Embryonic facial prominence (tissue), 1 donor: ENCODE measurements at regions not wholly inside any gene's neighbourhood (a gene's known extent, or its start where the extent isn't known, plus 50 kb on each side); places are given as distances from the start of the nearest gene placed in this dataset.

ENCODE experiments used
- DNase-seq: peaks from one replicate; pipeline ENCODE4 v3.0.0-alpha.2; 2016; ENCODE audit errors: extremely low spot score

DNA sequence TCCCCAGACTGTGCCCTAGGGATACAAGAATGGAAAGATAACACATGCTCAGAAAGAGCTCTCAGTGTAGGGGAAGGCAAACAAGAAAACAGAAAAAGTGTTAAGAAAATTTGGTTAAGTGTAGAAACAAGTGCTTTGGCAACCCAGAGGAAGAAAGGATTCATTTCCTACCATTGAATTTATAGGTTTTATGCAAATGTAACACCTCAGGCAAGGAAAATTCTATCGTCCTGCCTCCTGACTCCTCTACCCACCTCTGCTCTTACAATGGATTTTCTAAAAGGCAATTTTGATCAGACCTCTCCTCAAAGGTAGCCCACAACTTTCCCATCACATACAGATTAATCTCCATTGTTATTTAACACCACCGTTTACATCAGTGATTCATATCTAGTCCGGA, 298.7 kb downstream of the RFC3 start:
- DNase-seq, result no peak

DNA sequence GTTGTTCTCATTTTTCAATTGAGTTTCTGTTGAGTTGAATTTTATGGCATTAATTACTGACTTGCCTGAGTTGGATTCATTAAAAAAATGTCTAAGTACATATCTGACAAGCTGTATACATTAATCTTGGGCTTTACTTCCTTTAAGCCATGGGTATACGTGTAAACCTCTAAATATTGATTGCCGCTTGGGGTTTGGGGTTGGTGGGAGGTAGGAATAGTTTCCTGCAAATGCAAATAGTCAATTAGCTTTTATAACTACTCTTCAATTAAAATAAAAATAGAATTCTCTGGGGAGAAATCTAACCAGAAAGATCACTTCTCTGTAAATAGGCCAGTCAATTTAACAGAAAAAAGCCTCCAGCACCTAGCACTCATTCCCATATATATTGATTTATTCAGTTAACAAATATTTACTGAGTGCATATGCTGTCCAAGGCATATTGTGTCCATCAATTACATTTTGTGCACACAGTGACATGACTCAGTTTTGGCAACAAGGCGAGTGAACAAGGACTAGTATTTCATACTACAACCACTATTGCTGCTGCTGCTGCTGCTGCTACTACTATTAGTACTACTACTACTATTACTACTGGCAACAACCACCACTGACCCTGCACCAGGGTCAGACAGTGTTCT, 306.8 kb downstream of the RFC3 start:
- no peak for DNase-seq

DNA sequence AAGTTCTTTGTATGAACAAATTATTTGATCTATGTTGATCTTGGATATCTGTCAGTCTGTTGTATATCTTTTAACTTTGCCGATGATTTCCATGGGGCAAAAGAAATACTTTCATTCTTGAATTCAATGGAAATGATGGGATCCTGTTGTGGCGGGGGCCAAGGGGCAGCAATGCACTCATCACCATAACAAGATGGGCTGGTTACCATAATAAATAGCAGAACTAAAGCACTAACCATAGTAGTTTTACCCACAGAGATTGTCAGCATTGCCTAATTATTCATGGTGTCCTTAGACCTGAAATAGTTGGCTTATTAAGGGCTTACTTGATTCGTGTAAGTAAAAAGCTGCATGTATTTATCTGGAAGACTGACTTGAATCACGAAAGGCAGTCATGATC, 309.6 kb downstream of the RFC3 start:
- no peak for DNase-seq

DNA sequence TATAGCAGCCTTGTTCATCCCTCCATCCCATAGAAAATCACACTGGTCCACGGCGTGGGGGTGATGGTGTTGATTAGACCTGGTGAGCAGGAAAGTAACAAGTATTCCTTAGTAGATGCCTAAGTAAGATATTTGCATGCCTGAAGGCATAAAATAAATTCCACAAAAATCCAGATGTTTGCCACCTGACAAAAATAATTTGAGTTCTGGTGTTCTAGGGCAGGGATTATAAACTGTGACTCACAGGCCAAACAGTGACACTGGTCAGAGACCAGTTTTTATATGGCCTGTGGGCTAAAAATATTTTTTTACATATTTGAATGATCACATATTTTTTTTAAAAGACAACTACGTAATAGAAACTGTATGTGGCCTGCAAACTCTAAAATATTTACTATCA, 310.7 kb downstream of the RFC3 start:
- no peak for DNase-seq

DNA sequence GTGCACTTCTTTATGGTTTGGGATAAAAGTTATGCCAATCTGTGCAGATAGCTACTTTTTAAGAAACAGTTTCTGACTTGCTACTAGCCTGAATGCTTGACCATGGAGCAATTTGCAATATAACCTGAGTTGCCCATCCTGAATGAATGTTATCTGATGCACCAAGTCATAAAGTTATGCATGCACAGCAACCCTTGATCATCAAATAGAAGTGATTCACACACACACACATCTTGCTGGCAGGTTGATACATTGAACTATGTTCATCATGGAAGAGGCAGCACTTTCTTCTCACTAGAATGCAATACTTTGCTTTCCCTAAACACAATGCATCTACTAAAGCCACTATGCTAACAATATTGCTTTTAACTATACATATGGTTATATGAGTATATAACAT, 311.5 kb downstream of the RFC3 start:
- no peak for DNase-seq

DNA sequence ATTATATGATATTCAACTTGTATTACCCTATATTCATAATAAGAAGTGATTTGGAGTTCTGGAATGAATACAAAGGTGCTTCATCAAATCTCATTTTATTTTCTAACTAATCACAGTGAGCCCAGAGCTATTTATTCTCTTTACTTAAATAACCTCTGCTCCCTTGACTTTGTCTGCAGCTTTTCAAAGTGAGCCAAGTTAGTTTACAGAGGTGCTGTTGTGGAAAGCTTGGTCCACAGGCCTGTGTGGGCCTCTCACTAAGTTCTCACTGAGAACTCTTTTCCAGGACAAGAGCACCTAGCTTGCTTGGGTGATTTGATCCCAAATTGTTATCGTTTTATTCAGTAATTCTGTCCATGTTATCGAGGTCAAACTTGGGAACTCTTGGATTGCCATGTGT, 319.3 kb downstream of the RFC3 start:
- no peak for DNase-seq

DNA sequence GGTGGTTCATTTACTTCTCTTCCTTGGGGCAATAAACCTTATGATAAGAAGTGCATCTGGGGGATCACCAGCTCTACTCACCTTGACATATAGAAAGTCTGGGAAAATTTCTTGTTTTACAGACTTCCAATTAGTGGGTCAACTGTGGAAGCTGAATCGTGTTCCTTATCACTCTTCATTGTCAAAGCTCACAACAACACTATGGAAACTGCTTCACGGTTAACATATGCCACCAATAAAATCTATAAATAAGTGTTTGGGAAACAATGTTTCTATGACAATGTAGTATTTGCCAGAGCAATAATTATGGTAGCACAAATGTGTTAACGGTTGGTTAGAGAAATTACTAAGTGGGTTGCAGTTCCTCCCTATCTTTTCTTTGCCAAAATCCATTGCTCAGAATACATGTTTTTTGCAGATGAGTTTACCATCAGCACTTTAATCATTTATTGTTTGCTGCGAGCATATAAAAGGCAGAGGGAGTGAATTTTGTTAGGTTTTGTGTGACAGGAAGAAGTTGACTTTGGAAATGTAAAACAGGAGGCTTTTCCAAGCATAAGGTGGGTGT, 321.8 kb downstream of the RFC3 start:
- DNase-seq, result no peak

DNA sequence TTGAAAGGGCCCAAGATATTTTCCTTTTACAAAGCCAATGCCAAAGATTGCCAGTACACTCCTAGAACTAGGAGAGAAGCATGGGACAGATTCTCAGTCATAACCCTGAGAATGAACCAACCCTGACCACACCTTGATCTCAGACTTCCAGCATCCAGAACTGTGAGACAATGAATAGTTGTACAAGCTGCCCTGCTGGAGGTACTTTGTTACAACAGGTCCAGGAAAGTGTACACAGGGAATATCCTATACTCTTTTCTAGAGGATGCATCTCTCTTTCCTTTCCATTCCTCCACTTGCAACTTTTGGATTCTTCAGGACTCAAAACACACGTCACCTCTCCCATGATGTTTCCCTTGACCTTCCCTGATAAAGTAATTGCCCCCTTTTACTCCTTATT, 325.7 kb downstream of the RFC3 start:
- no peak for DNase-seq

DNA sequence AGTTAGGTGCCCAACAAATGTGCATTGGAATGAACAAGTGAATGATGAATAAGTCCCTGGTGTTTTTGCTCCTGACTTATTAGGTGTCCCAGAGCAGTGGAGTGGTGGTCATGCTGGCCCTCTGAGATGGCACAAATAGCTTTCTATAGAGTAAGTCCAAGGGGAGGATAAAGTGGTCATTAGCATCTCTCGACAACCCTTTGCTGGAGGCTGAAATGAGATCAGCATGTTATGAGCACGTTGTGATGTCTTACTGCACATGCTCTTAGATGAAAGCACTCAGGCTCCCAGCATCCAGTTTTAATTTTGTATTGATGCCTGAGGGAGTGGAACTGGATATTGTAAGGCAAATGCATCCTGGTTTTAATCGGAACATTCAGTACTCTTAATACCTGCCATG, 326.2 kb downstream of the RFC3 start:
- DNase-seq, result no peak

DNA sequence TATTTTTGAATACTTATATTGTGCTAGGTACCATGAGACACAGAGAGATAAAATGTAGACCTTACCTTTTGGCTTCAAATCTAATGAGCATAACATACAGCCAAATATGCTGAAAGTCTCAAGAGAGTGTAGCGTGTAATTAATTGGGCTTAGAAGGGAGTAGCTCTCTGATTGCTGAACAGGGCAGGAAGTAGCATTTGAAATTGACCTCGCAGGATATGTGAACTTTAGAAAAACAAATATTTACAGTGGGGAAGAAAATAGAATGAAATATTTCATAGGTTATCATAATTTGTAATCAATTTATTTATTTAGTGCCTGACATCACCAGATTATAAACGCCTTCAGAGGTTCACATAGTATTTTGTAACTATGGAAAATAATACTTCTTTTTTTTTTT, 327.1 kb downstream of the RFC3 start:
- DNase-seq, result no peak

DNA sequence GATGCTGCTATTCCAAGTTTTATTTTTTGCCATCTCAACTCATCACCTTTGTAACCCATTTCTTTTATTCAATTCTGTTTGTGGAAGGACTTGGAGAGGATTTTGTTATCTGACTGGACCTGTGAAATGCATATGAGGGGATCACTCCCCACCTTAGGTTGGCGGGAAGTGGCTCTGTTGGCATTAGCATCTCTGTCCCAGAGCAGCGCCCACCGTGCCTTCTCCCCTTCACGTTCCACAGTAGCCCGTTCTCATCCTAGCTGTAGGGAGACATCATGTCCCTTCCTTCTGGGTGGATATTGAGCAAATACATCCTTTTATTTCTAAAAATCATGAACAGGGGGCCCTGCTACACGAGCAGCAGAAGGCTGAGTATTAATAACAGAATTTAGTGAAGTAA, 330.4 kb downstream of the RFC3 start:
- DNase-seq, result no peak

DNA sequence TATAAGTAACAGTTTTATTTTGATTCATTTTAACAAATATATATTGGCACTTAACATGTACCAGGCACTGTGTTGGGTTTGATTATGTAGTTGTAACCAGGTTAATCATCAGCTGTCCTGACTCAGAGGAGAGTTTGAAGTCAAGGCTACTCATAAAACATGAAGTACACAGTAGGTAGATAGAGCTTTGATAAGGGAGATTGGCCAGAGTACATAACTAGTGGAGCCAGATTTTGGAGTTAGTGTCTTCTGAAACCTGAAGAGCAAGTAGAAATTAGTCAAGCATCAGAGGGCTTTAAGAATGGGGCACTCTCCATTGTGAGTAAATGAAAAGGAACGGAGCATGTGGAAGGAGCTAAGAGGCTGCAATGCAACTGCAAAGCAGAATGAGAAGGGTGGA, 333.9 kb downstream of the RFC3 start:
- DNase-seq, result no peak

DNA sequence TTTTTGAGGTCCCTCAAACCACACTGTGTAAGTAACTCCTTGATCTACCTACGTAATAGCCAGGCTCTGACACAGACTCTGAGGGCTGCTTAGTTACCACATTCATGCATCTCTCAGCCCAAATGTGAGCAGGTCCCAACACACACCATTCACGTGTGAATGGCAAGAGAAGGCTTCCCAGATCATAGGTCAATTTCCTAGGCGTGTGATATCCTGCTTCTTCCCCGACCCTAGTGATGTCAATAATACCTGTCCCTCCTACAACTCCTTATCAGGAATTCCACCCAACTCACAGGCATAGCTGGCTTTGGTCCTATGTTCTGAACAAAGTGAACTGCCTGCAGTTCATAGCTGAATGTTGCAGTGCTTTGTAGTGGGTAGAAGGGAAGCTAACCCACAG, 334.5 kb downstream of the RFC3 start:
- DNase-seq, result no peak

DNA sequence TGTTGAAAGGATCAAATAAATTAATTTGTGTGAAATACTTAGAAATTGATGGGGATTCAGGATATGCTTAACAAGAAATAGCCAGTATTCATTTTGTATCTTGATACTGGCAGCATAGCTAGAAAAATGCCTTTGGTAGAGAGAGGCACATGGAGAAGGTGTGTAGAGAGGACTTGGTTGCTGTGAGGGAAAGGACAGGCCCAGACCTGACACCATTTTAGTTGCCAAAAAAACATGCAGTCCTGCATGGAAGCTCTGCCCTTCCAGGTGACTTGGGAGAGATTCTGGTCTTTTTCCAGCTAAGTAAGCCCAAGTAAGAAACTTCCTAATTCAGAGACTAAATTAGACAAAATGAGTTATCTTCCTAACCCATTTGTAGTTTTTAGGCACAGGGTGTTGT, 335.0 kb downstream of the RFC3 start:
- DNase-seq, result no peak

DNA sequence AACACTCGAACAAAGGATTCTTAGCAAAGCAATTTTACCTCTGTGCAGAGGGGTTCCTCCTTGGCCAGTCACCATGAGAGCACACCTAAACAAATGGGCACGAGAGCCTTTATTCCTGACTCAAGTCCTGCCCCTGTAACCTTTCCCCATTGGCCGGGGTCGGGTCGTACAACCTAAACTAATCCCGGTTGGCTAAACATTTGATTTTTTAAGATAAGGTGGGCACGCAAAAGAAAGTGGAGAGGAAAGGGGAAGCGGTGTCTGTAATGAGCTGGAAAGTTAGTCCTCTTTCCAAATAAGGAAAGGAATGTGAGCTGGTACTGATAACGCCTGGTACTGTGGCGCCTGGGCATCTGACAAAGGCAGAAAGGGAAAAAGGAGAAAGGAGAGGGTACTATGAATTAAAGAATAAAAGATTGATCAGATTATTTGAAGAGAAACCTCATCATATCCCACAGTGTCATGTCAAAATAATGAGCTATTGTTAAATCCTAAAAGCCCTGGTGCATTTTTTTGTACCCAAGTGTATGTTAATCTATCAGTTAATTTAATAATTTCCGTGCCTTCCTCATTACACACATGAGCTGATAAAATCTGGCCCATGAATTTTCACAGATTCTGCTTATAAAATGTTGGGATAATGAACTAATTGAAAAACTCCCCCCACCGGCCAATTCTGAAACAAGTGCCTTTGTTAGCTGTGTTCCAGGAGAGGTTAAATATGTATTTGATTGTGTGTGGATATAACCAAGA, 335.7 kb downstream of the RFC3 start:
- DNase-seq, result no peak

DNA sequence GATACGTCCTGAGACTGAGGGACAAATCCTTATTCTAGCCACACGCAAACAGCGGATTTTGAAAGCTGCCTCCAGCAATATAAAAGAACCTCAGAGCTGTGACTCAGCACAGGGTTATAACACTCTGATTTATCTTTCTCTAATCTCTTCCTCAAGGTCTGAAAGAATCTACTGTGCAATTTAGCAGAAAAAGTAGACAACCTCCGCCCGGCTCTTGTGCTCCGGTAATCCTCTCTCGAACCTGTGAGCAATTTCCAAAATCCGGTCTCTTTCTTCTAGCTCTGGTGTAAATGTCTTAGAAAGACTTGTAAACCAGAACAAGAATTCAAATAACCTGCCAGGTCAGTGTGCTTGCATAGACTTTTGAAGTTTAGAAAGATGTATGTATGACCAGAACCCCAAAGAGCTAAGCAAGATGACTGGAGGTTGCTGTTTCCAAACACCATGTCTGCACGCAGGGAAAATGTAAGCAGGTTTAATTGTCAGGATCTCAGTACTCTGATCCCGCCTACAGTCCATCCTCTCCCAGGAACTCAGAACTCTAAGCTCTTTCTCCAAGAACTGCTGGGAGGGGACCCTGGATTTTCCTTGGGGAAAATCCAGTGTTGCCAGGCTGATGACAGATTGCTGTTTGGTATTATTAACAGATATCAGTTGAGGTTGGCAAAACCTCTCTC, 338.1 kb downstream of the RFC3 start:
- DNase-seq, result no peak

DNA sequence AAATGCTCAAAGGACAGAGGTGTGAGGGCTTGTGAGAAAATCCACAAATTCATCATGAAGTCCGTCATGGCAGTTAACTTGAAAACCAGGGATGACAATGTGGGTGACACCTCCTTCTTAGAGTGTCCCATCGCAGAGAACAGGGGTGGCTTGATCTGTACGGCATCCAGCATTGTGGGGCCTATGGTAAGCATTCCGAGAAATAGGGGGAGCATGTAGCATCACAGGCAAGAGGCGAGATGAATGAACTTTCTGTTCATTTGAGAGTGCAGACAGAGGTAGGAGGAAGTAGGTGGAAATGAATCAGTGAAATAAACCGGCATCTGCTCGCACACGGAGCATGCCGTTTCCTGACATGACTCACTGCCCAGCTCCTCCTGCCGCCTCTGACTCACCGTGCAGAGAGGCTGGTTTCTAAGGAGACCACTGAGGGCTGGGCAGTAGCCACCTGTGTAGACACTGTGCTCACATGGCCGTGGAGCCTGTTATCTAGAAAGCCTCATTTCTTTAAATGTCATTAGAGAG, 339.0 kb downstream of the RFC3 start:
- DNase-seq, result no peak

DNA sequence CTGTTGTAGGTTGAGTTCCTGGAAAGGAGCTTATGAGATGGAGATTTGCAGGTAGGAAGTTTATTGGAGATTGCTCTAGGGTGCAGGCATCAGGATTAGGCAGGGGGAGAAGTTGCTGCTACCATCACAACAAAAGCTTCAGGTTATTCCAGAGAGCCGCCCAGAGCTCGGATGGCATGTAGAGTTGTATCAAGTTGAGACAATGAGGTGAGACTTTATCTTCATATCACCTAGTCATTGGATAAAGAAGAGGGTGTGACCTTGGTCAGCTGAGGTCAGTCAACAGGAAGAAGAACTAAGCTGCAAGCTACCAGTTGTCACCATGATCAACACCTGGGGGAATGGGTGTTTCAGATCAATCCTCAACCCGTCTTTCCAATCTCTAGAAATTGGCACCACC, 342.0 kb downstream of the RFC3 start:
- DNase-seq, result no peak

DNA sequence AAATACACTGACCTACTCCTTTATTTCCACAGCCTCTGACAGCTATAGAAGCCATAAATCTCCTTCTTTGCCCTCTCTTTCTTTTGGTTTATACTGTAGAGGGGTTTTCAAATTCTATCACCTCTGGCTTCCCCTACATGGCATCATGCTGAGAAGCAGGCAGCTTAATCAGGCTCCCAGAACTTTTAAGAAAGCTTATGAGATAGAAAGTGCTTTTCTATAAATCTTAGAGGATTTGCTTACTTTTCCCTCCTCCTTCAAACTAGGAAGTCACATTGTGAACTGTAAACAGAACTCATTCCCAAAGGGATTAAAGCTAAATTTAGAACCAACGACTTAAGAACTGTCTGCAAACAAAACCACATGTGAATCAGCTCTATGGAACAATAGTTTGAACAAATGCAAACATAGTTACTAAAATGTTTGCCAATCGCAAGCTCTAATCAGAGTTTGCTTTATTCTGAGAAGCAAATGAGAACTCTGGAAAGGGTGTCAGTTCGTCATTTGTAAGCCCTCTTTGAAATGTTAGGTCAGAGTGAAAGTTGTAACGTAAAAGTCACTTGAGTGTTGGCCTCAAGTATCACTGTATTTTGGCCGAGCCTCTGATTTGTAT, 344.1 kb downstream of the RFC3 start:
- peak; percentile 45 for DNase-seq

DNA sequence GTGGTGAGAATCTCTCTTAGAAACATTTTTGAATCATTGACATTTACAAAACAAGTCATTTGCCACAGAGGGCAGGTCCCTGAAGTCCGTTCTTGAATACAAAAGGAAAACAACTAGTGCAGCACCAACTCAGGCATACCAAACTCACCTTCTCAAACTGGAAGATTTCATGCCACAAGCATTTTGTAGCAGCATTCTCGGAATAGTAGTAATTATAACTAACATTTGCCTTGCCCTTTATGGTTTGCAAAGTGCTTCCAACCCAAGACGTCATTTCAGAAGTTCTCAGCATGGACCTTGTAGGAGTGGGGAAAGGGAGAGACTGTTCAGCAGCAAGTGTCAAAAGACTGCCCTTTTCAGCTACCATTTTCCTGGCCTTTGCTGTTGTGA, 344.6 kb downstream of the RFC3 start:
- peak; percentile 7 for DNase-seq

DNA sequence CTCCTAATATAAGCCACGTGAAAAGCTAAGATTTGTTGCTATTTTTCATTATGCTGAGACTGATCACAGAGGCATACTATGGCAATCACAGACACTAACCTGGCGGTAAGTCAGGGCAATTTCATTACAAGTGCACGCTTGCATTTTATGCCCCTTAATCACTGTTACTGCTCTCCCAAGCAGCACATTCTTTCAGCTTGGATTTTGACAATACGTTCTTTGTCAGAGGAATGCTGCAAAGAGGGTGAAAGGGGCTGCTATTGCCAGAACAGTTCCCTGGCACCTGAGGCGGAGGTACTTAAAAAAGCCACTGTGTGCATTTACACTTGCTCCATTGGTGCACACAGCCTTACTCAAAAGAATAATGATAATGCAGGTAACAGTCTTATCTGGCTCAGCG, 346.6 kb downstream of the RFC3 start:
- no peak for DNase-seq

DNA sequence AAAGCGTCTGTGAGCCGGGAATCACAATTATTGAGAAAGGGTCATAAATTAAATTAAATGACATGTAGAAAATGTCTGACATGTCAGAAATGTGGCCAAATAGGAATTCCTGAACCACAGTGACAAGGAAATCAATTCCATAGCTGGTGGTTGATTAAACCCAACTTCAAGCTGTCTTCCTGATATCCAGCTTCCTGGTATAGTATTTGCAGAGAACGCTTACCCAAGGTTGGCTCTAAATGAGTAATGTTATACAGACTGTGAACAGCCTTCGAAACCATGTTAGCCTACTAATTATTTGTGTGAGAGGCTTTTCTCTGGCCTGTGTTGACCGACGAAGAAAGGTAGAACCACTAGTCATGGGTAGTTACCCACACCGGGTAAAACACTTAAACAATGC, 347.2 kb downstream of the RFC3 start:
- DNase-seq, result no peak
